Activated T-cell treated with anti-CD3 and anti-CD28 coated beads for 1 hour (primary cell): ENCODE measurements at regions not wholly inside any gene's neighbourhood (a gene's known extent, or its start where the extent isn't known, plus 50 kb on each side); places are given as distances from the start of the nearest gene placed in this dataset.

Experiments
- DNase-seq: peaks from one replicate; pipeline ENCODE4 v3.0.0-alpha.2; 2020; ENCODE audit warnings: low read depth

DNA sequence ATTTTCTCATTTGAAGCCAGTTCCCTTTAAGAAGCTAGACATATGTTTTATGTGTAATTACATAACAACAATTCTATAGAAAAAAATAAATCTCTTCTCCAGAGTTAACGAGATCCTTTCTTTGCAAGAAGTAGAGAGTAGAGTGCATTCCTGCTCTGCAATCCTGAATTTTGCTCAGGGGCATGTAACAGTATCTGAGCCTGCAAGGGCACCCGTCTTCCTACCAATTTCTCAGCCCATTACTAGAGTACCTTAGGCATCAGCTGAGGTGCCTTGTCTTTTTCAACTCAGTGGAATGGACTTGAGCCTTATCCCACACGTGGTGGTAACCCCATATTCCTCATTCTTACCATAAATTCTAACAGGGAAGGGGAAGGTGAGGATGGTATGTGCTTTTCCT lies 205.9 kb downstream of the IKZF2 start:
- DNase-seq = no peak

DNA sequence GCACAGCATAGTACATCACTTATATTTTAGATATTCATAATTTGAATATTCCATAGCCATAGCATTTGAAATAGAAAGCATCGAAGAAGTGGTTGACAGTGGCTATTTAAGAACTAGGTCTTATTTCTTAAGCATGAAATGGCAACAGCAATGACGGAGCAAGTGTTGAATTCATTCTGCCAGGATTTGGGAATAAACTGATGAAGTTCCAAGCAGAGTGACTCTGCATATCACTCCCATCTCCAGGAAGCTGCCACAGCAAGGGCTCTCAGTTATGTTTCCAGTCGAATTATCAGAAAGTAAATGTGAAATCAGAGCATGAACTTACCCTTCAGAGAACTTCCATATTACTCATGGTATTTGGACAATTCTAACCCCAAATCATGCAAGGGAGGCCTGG lies 208.1 kb downstream of the IKZF2 start:
- no peak for DNase-seq

- DNase-seq = no peak
These were observed 210.1 kb downstream of the IKZF2 start for GRCh38 chr2:212941361-212941760.

- DNase-seq = no peak
These were observed 210.6 kb downstream of the IKZF2 start for GRCh38 chr2:212940816-212941215.

DNA sequence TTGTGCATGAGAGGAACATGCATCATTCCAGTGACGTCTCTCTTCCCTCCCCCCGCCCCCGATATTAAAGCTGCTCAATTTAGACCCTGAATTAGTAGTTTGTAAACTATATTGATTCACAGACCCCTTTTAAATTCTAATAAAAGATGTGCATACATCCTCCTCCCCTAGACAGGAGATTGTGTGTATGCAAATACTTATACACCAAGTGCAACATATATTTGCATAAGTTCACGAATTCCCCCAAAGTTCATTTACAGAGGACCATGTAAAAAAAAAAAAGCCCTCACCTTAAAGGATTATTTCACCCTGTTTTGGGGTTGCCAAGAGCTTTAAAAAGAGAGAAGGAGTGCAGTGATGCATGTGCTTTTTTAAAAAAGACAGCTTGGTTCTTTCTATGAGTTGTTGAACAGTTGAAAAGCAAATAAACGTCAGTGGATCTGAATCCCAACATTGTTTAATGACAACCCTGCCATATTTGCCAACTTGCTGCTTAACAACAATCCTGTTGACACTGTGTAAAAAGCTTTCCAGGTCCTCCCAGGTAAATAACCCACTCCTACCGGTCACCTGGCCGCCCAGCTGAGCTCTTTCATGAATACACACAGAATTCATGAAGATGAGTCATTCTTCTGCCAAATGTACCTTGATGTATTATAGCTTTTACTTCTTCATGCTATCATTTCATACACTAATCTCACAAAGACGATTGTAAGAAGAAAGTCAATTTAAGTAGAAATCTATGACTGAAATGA lies 211.5 kb downstream of the IKZF2 start:
- no peak for DNase-seq

DNA sequence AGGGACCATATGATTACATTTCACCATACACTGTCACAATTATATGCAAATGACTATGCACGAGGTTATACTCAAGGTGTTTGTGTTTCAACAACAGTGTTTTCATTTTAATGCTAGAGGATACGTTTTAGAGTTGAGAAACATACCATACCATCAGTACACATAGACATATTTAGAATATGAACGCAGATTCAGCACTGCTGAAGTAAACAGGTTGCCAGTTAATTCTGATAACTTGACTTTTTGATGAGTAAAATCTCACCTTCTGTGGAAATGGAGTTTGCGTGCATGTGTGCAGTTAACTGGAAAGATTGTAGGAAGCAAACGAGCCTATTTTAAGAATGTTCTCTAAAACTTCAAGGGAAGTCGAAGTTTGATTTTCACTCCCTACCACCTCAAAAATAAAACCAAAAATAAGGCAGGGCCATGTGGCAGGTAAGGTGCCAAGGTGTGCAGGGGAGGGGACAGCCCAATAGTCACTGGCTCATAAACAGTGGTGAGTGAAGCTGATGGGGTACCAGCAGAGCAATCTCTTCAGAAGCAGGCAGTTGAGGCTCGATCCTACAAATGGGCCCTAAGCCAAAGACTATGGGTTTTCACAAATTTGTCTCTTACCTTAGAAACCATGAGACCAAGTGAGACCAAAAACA lies 213.1 kb downstream of the IKZF2 start:
- DNase-seq = no peak

GRCh38 chr2:212936572-212936971 lies 214.8 kb downstream of the IKZF2 start:
- DNase-seq = no peak

GRCh38 chr2:212935752-212936151 lies 215.7 kb downstream of the IKZF2 start:
- DNase-seq = no peak

DNA sequence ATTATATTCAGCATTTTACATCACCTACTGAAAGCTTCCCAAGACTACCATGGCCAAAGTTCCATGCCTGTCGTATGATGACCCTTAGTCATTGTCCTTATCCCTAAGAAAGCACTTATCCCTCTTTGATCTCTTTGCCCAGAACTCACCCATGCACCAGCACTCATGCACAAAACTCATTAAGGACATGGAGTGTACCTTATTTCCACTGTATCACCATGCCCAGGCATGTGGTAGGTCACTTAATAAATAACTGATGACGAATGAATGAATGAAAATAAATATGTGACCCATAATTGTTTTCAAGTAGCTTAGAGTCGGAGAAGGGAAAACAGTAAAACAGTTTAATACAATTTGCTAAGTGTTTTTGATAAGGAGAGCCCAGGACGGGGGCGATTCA lies 220.1 kb downstream of the IKZF2 start:
- no peak for DNase-seq

DNA sequence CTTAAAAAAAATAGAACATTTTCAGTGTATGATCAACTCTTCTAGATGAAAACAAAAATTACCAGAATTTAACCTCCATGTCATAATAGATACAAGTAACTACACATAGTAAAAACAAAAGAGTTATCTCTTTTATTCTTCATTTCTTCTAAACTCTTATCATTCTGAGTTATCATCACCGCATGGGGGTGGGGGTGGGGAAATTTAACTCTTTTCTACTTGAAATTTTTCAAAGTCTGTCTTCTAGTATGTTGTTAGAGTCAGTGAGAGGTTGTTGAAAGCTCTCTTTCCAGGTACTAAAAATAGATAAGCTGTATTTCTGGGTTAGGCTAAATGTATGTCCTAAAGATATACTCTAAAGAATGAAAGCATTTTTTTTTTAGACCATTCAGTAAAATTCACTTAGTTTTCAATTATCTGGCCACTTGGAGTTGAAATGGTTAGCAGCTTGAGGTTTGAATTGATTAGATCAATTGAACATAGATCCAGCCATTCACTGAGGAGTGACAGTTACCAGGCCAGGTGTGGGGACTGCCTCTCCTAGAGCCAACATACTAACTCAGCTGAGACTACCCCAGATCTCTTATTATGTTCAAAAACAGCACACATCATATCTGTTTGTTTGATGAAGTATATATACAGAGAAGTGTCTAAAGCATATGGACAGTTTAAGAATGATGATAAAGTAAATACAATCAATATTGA lies 220.7 kb downstream of the IKZF2 start:
- DNase-seq = no peak

DNA sequence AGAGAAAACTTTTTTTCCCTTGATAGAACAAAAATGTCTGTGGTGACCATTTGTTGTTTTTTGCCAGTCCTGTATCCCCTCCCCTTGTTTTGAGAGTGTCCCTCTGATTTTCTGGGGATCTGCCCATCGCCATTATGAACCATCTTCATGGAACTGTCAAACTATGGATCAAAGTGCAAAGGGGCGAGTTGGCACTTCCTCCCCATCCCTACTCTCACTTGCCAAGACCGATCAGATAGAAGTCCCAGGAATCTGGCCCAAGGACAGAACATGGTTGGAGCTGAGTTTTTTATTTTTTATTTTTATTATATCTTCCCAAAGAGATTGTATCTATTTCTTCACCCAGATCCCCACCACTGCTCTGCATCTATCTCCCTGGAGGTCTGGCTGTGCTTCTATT lies 221.4 kb downstream of the IKZF2 start:
- DNase-seq = no peak

DNA sequence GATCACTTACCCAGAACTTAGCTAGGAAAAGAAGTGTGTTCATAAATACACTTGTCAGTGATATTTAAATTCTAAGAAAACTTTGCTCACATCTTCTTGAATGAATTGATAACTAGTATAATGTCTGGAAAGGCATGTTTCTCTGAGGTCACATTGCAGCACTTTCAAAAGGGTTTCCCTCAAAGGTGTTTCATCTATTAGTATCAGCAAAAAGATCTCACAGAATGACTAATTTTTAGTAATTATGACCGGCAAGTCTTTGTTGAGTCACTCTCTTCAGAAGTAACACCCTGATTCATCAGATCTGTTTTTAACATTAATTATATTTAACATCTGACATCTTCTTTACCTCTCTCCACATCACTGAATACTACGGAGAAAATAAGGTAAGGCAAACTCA lies 222.3 kb downstream of the IKZF2 start:
- DNase-seq = no peak

DNA sequence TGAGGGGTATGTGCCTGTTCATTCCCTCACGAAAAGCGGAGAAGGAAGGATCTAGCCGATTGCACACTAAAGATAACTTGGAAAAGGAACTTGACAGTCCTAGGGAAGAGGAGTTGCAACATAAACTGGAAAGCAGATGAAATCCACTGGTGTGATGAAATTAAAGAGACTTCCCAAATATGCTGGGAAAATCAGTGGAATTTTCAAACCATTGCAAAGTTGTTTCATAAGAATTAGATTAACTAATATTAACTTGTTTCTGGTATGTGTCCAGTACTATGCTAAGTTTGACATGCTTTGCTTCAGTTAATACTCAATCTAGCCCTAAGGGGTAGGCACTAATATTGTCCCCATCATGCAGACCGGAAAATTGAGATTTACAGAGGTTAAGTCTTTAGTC lies 222.7 kb downstream of the IKZF2 start:
- DNase-seq = no peak

- DNase-seq = no peak
These were observed 224.5 kb downstream of the IKZF2 start for GRCh38 chr2:212926940-212927339.

DNA sequence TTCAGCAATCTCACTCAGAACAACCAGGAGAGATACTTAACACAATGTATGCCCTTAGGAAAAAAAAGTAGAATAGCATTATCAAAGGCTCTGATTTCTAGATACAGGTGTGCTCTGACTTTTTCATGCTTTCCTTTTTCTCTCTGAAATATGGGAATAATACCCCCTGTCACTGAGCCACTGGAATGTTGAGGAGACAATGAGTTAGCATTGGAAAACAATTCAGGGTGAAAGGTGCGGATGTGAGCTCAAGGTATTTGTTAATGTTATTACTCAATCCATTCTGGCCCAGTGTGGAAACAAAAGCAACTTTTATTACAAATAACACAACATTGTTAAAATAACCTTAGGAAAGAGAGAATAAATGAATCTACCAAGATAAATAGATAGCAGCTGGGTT lies 228.0 kb downstream of the IKZF2 start:
- DNase-seq = no peak

DNA sequence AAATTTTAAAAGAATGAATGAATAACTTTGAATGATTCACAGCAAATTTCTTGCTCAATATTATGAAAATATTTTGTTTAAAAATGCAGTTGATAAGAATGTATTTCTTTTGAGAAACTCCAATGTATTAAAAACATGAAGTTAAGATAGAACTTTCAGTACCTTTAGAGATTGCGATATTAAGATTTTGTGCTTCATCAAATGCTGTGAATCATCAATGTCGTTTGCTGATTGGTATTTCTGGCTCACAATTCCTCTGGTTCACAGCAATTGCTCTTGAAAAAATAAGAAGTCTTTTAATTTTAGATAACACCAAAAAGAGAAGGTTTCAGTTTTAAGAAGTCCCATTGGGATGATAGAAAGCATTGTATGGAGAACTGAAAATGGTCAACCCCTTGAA lies 228.7 kb downstream of the IKZF2 start:
- no peak for DNase-seq

DNA sequence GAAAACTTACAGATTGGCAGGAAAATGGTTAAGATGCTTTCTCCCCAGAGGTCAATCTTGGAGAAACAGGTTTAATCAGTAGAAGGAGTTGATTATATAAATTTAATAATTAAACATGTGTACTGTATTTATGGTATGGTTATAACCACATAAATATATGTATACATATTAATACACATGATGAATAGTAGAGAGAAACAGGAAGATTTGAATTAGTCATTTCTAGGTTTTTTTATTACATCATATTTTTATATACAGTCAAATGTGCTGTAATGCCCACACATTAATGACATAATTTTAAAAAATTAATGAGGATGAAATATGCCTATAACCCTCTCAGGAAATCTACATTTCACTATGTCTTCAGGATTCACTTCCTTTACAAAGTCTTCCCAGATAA lies 229.7 kb downstream of the IKZF2 start:
- DNase-seq = no peak

GRCh38 chr2:212921061-212921460 lies 230.4 kb downstream of the IKZF2 start:
- DNase-seq = no peak

GRCh38 chr2:212919238-212919637 lies 232.2 kb downstream of the IKZF2 start:
- no peak for DNase-seq

GRCh38 chr2:212918336-212918735 lies 233.1 kb downstream of the IKZF2 start:
- no peak for DNase-seq

DNA sequence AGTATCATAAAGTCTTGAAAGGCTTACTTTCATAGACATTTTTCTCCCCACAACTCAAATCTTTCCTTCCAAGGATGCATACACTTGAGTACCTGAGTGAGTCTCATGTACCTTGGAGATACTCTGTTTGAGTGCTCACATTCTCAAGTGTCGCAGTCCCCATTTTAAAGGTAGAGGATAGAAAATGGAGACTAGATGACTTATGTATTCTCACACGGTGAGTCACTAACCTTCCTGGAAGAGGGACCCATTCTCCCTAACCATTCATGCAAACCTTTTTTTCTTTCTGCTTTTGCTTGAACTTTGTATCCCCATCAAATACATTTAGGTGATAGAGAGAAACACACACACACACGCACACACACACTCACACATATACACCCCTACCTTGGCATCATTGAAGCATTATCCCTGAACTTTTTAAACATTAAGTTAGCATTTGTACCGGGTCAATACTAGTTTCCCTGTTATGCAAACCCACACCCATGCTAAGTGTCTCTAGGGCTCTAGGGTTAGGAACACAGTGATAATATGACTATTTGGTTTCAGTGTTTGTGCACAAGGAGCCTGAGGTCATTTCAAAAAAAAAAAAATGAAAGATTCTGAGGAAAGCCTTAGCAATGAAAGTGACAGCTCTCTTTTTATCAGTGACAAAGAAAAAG lies 236.2 kb downstream of the IKZF2 start:
- no peak for DNase-seq

- DNase-seq = no peak
These were observed 237.0 kb downstream of the IKZF2 start for GRCh38 chr2:212914392-212914791.
